Transverse colon (tissue), 4 donors: ENCODE measurements at regions not wholly inside any gene's neighbourhood (a gene's known extent, or its start where the extent isn't known, plus 50 kb on each side); places are given as distances from the start of the nearest gene placed in this dataset.

Experiments
- DNase-seq: peaks from one replicate; pipeline ENCODE4 v3.0.0-alpha.2; 2019
- H3K27ac ChIP-seq, 4 donors: fragments of 200-600 bp; sonication (generic); 2 replicates each; pipeline ENCODE4 v1.5.1; 2016 to 2018; ENCODE audit warnings: inconsistent platforms in 4 of 4
- H3K27me3 ChIP-seq: fragments of 200-600 bp; sonication (generic); 2 replicates; pipeline ENCODE4 v1.5.1; 2017; ENCODE audit warnings: inconsistent platforms
- H3K36me3 ChIP-seq, 4 donors: fragments of 200-600 bp; sonication (generic); 2 replicates each; pipeline ENCODE4 v1.5.1; 2017 to 2019; ENCODE audit warnings: inconsistent platforms in 4 of 4
- H3K4me1 ChIP-seq, 4 donors: fragments of 200-600 bp; sonication (generic); 2 replicates each; pipeline ENCODE4 v1.5.1; 2017 to 2020; ENCODE audit warnings: inconsistent platforms in 4 of 4
- H3K4me3 ChIP-seq, 4 donors: fragments of 200-600 bp; sonication (generic); 1 replicate in 1 of 4; 2 replicates in 3 of 4; pipeline versions ENCODE4 v1.5.1 to v1.6.1; 2017 to 2019; ENCODE audit warnings: inconsistent platforms in 4 of 4
- H3K9me3 ChIP-seq, 2 donors: fragments of 200-600 bp; sonication (generic); 2 replicates each; pipeline ENCODE4 v1.5.1; 2017 to 2019; ENCODE audit warnings: inconsistent platforms in 2 of 2
- CTCF ChIP-seq, 5 experiments: fragments of 200-600 bp in 3 of 5; fragments of 450-650 bp in 2 of 5; sonication (generic) in 3 of 5; IDR thresholded peaks; 1 replicate in 2 of 5; 2 replicates in 3 of 5; pipeline ENCODE4 v1.5.1; 2016 to 2017; ENCODE audit warnings: antibody characterized with exemption in 5 of 5, inconsistent platforms in 3 of 5, mild to moderate bottlenecking in 2 of 5, moderate library complexity in 1 of 5
- EP300 ChIP-seq: sonication (generic); formaldehyde crosslinking; IDR thresholded peaks from one replicate; pipeline ENCODE4 v1.6.1; 2017; ENCODE audit warnings: antibody characterized with exemption, low read depth
- POLR2A ChIP-seq: fragments of 450-650 bp; IDR thresholded peaks from one replicate; pipeline ENCODE4 v1.6.1; 2016; ENCODE audit warnings: antibody characterized with exemption, mild to moderate bottlenecking, moderate library complexity
- POLR2AphosphoS5 ChIP-seq, 3 donors: sonication (generic); formaldehyde crosslinking; IDR thresholded peaks; one replicate each; pipeline ENCODE4 v1.6.1; 2016; ENCODE audit warnings: antibody characterized with exemption in 3 of 3
- WGBS, 2 donors: methylation state at CpG; one replicate each; pipeline ENCODE4 v1.1.5; 2018; ENCODE audit warnings: low coverage in 1 of 2; 5-methylcytosine and 5-hydroxymethylcytosine counted together
- in situ Hi-C, 4 donors: fragments of 200-750 bp; cut with MboI; loops; one replicate each; pipeline versions ENCODE4 v1.15.0 to v1.15.1; 2017; ENCODE audit warnings: low sequenced_read_pairs in 3 of 4, low pct_ligation_motif_present in 1 of 4, low pct_unique_long_range_greater_than_20kb in 1 of 4
- intact Hi-C: fragments of 100-400 bp; cut with DNase I; formaldehyde crosslinking; loops from one replicate; pipeline ENCODE4 v1.15.1; 2023; ENCODE audit warnings: low total_unique reads

- in situ Hi-C loops, result no loop called here
- intact Hi-C loops, result no loop called here
Measured at GRCh38 chr12:68515793-68516192, 94.9 kb upstream of the RAP1B start.

DNA sequence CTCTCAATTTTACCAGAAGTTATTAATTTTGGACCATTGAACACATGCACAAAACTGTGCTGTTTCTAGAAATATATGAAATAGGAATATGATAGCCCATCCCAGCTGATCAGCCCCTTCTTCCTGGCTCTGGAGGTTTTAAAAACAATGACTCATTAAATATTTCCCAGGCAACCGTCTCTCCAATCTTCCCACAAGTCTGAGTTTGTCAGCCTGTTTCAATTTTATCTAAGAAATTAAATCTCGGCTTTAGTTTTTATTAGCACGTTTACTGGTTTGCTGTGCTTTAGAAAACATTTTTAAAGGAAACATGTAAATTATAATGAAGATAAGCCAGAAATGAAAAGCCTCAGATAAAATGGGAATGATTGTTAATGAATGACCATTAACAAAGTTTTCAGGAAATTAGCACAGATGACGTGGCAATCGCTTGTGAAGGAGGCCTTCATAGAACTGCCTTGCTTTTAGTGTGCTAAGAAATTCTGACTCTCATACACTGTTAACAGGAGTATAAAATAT lies 89.3 kb upstream of the RAP1B start:
- in situ Hi-C loops, result no loop called here
- whole genome bisulfite sequencing, 2 donors, result 68 to 73% methylated on average over 5 of the region's 5 CpGs

More at GRCh38 chr12:68515793-68516192, 94.9 kb upstream of the RAP1B start:
- DNase-seq, result no peak
- no peak overlapping the region for H3K27ac ChIP-seq
- no peaks in the 10 kb centered on the region for H3K9me3 ChIP-seq
- H3K4me1 ChIP-seq, result no peaks in the 10 kb centered on the region
- no peaks in the 10 kb centered on the region for H3K27me3 ChIP-seq
- no peak overlapping the region for H3K4me3 ChIP-seq
- 89 to 95% methylated on average over 2 of the region's 2 CpGs for WGBS, 2 donors
- H3K36me3 ChIP-seq, result no peaks in the 10 kb centered on the region
- TF ChIP-seq POLR2AphosphoS5 (IDR thresholded peaks at IDR 0.05) (no peak), EP300 (no peak), CTCF (IDR thresholded peaks at IDR 0.05) (no peak), POLR2A (no peak)

GRCh38 chr12:68521848-68522502 lies 88.7 kb upstream of the RAP1B start:
- Histone ChIP-seq H3K9me3 (no peaks in the 10 kb centered on the region), H3K4me3 (no peak overlapping the region), H3K36me3 (no peaks in the 10 kb centered on the region), H3K4me1 (no peaks in the 10 kb centered on the region), H3K27me3 (no peaks in the 10 kb centered on the region), H3K27ac (no peak overlapping the region)
- WGBS, 2 donors, result 82 to 89% methylated on average over 5 of the region's 5 CpGs
- intact Hi-C loops, result no loop called here
- DNase-seq, result no peak
- no peak for TF ChIP-seq POLR2AphosphoS5 (IDR thresholded peaks at IDR 0.05)
- in situ Hi-C loops, result no loop called here

More for the DNA sequence above, 89.3 kb upstream of the RAP1B start:
- Histone ChIP-seq H3K4me1 (no peaks in the 10 kb centered on the region), H3K4me3 (no peak overlapping the region), H3K9me3 (no peaks in the 10 kb centered on the region), H3K27ac (no peak overlapping the region), H3K27me3 (no peaks in the 10 kb centered on the region), H3K36me3 (no peaks in the 10 kb centered on the region)
- no peak for DNase-seq
- TF ChIP-seq CTCF (IDR thresholded peaks at IDR 0.05), result no peak
- no peak for TF ChIP-seq POLR2A
- no peak for TF ChIP-seq EP300
- TF ChIP-seq POLR2AphosphoS5 (IDR thresholded peaks at IDR 0.05), result no peak
- intact Hi-C loops, result no loop called here

- intact Hi-C loops (no loop called here), in situ Hi-C loops (no loop called here)
- no peak overlapping the region for H3K4me3 ChIP-seq
- peaks cover 0 to 7% (median 0%) of the 10 kb centered on the region in 4 donors for H3K4me1 ChIP-seq
- no peak overlapping the region for H3K27ac ChIP-seq
- TF ChIP-seq POLR2A, result no peak
- TF ChIP-seq EP300, result no peak
- no peak for TF ChIP-seq CTCF (IDR thresholded peaks at IDR 0.05)
- no peak for TF ChIP-seq POLR2AphosphoS5 (IDR thresholded peaks at IDR 0.05)
- no peaks in the 10 kb centered on the region for H3K27me3 ChIP-seq
- DNase-seq, result no peak
- H3K9me3 ChIP-seq, result no peaks in the 10 kb centered on the region
- no peaks in the 10 kb centered on the region for H3K36me3 ChIP-seq
- 71 to 84% methylated on average over 6 of the region's 6 CpGs for WGBS, 2 donors
Measured at GRCh38 chr12:68529466-68529865, 81.2 kb upstream of the RAP1B start.

- intact Hi-C loops, result no loop called here
- Histone ChIP-seq H3K9me3 (no peaks in the 10 kb centered on the region), H3K27me3 (no peaks in the 10 kb centered on the region), H3K27ac (no peak overlapping the region), H3K4me1 (peaks cover 0 to 7% (median 0%) of the 10 kb centered on the region in 4 donors), H3K4me3 (no peak overlapping the region), H3K36me3 (no peaks in the 10 kb centered on the region)
- in situ Hi-C loops, result no loop called here
- DNase-seq, result no peak
- WGBS, 2 donors, result 93 to 95% methylated on average over 4 to 5 of the region's 5 CpGs
- TF ChIP-seq EP300, result no peak
- TF ChIP-seq CTCF (IDR thresholded peaks at IDR 0.05), result no peak
- TF ChIP-seq POLR2AphosphoS5 (IDR thresholded peaks at IDR 0.05), result no peak
- TF ChIP-seq POLR2A, result no peak
Measured at GRCh38 chr12:68529869-68530268, 80.8 kb upstream of the RAP1B start.
